NCI-H2081 treated with DMSO at 0.1 percent for 48 hours (cell line): ENCODE measurements at regions not wholly inside any gene's neighbourhood (a gene's known extent, or its start where the extent isn't known, plus 50 kb on each side); places are given as distances from the start of the nearest gene placed in this dataset.
A peak's percentile ranks its signal among the peaks of the same experiment; 100 is the strongest.

Source experiments
- DNase-seq: peaks from one replicate; lab custom pipeline; 2025; lab: John Stamatoyannopoulos, UW

GRCh38 chr6:19261642-19262041 lies 575.5 kb upstream of the ID4 start:
- DNase-seq = no peak

DNA sequence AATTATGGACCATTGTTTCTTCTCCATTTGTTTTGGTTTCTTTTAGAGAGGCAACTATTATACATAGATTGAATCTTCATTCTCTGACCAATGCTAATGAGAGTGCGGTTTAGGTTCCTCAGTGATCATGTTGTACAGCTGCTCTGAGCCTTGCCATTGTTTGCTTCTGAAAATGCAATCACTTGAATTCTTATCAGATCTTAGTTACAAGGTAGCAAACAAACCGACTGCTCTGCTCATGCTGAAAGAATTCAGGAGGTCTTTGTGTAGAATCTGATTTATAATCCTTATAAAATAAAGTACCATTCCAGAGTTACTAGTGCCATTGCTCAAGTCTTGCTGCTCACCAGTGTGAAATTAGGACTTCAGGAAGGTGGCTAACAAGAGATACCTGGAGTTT lies 569.1 kb upstream of the ID4 start:
- DNase-seq = no peak

GRCh38 chr6:19268718-19269117 lies 568.5 kb upstream of the ID4 start:
- no peak for DNase-seq

- DNase-seq = no peak
Measured at GRCh38 chr6:19269341-19269898, 567.8 kb upstream of the ID4 start.

DNA sequence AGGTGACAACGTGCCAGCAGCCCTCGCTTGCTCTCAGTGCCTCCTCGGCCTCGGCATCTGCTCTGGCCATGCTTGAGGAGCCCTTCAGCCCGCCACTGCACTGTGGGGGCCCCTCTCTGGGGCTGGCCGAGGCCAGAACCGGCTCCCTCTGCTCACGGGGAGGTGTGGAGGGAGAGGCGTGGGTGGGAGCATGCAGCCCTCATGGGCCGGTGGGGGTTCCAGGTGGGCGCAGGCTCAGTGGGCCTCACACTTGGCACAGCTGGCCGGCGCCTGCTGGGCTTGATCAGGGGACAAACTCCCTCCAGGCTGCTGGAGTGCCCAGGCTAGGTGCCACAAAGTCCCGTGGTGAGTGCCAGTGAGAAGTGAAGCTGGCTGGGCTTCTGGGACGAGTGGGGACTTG lies 566.6 kb upstream of the ID4 start:
- DNase-seq = no peak

GRCh38 chr6:19279273-19279684 lies 557.9 kb upstream of the ID4 start:
- no peak for DNase-seq

- DNase-seq = no peak
Measured at GRCh38 chr6:19287928-19288327, 549.2 kb upstream of the ID4 start.

DNA sequence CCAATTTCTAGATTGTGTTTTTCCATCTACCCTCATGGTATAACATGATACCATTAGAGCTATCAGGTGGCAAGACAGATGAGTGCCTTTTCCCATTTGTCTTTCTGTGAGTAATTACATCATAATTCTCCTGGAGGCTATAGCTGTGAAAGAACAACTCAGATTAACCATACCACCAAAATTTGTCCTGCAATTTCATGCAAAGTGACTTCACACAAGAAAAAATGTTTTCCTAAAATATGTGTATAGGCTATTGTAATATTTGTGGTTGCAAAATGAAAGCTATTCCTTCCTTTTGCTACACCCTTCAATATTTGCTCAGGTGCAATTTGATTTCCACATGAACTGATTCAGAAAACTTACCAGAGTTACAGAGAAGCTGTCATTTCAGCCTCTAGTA lies 547.7 kb upstream of the ID4 start:
- no peak for DNase-seq

GRCh38 chr6:19297880-19298279 lies 539.3 kb upstream of the ID4 start:
- no peak for DNase-seq

GRCh38 chr6:19298421-19298820 lies 538.7 kb upstream of the ID4 start:
- no peak for DNase-seq

- no peak for DNase-seq
Measured at GRCh38 chr6:19299129-19299528, 538.0 kb upstream of the ID4 start.

DNA sequence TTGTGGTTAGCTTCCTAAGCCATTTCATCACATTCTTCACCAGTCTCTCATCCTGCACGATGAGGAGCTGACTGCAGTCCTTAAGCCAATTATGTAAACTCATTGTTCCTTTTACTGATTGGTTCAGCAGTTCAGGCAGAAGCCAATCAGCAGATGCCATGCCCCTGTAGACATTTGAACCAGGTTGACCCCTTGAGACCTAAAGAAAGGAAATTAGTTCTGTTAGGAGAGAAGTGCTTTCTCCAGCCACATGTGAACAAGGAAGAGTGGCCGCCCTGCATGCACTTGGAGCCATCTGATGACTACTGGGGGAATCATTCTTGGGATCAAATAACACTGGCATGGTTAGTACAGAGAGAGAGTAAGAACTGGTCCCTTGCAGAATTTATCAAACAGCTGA lies 535.2 kb upstream of the ID4 start:
- no peak for DNase-seq

DNA sequence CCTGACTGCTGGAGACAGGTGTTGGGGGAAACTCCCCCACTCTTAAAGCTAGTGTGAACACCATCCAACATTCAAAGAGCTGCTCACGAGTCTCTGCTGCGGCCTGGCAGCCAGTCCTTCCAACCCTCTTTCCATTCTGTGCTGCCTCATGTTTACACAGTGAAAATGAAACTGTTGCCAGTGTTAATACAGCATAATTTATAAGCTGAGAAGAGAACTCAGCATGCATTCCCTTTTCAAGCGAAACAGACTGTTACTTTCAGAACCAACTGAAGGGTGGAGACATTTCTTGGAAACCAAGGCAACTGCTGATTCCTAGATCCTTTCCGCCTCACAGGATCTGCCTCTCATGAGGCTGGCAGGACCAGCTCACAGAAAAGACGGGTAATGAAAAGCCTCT lies 533.8 kb upstream of the ID4 start:
- DNase-seq = peak; percentile 36

GRCh38 chr6:19309661-19310060 lies 527.5 kb upstream of the ID4 start:
- DNase-seq = no peak

DNA sequence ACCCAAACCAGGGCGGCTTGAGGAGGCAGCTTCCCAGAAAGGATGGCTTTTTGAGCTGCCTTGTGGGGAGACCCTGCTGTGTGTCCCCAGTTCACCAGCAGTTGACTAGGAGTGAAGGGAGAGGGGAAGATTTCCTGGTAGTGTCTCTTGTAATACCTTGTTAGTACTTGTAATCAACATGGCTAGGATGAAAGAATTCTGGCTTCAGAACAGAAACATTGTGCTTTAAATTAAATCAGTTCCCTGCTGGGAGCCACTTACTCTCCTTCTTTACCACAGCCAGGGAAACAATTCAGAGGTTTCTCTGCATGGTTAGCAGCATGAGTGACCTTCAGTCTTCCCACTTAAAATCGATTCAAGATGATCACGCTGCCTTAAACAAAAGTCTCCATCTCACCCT lies 525.4 kb upstream of the ID4 start:
- no peak for DNase-seq

- DNase-seq = no peak
Measured at GRCh38 chr6:19312241-19312978, 524.8 kb upstream of the ID4 start.

- DNase-seq = no peak
Measured at GRCh38 chr6:19317431-19317986, 519.7 kb upstream of the ID4 start.

- no peak for DNase-seq
Measured at GRCh38 chr6:19319005-19319404, 518.2 kb upstream of the ID4 start.

GRCh38 chr6:19320111-19320581 lies 517.0 kb upstream of the ID4 start:
- DNase-seq = no peak

DNA sequence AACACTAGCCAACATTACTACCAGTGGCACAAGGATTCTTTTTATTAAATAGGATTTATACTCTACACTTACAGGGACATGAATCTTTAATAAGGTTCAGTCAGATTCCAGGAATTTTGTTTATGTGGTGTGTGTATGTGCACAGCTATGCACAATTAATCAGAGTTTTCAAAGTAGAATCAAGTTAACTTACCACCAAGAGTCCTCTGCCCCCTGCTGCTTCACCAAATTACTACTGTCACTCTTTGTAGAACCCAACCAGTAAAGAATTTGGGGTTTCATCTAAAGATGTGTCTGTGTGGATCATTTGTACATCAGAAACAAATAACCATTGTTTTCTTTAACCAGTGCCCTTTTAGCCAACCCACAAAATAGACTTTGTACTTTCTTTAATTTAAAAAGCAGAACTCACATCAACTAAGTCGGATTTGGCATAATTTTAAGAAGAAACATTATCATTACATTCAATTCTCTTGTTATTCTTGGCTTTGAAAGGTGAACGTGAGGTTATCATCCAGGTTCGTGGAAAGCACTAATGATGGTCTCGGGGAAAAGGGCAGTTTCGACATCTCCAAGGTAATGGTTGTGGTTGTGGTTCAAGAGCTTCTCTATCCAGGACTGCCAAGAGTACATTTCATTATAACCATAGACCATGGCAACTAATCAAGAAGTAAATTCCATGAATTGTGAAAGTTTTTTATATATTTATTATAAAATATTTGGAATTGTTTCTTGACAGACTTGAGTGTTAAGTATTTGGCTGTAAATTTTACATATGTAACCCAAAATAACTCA lies 514.3 kb upstream of the ID4 start:
- no peak for DNase-seq

GRCh38 chr6:19324376-19324775 lies 512.8 kb upstream of the ID4 start:
- no peak for DNase-seq

DNA sequence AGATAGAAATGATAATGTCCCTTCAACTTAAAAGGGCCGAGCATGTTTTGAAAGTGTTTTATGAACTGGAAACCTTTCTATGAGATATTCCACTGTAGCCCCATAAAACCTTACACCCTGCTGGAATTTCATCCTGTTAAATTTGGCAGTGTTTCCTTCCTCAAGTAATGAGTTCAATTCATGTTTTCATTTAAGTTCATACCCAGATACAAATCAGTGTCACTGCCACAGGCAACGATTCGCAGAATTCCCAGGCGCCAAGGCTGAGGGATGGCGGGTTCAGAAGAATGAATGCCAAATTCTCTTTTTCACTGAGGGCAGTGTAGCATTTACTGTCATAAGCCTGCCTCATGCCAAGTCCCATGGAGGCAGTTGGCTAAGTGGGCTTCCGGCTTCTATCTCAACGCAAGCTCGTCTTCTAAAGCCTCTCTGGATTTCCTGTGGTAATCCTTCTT lies 511.8 kb upstream of the ID4 start:
- no peak for DNase-seq

DNA sequence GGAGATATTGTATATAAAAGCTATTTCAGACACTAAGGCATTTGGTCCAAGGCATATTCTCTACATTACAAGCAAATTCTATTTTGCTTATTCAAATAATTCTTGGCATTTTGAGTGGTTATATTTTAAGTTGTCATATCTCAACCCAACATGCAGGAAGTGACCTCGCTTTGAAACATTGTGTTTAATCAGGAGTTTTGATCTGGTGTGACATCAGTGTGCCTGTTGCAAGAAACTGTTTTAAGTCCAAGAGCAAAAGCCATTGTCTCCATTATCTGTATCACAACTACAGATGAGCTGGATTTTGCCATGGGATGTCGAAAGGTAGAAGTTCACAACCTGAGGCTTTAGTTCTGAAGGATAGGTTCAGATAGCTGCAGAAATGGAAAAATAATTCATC lies 509.9 kb upstream of the ID4 start:
- DNase-seq = no peak
